ENCODE measurements at regions not wholly inside any gene's neighbourhood (a gene's known extent, or its start where the extent isn't known, plus 50 kb on each side); places are given as distances from the start of the nearest gene placed in this dataset.

DNA sequence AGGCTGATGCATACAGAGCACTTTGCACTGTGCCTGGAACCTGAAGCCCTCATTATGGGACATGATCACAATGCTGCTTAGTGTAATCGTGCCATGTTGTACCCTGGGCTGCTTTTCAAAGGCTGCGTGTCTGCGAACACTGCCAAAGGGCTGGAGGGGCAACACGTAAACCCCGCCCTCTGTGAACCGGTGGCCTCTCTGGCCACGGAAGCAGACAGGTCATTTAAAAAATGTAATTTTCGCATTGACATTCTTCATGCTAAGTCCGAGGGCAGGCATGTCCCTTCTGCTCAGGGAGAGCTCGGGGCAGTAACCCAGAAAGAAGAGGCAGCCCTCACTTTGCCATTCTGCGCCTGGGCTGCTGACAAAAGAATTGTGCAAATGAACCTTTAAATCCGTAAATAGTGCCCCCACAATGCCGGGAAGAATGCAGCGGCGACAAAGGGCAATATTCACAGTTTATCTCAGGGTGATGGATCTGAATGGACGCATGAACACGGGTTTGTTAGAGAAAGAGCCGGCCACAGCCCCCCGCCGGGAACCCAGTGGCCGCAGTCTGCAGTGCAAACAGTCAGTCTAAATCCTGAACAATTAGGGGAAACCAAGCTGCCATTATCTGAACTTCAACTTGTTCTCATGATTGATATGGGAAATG lies 226.1 kb downstream of the MYCN start:
- TF ChIP-seq FOXA1 (IDR thresholded peaks at IDR 0.05) (no peak), SP1 (IDR thresholded peaks at IDR 0.05) (no peak), FOXM1 (IDR thresholded peaks at IDR 0.05; ENCODE audit: borderline replicate concordance) (no peak), BHLHE40 (IDR thresholded peaks at IDR 0.05; ENCODE audit: borderline replicate concordance) (no peak), LEF1 (IDR thresholded peaks at IDR 0.05; ENCODE audit: borderline replicate concordance) (no peak), TARDBP (IDR thresholded peaks at IDR 0.05) (no peak), CTBP1 (IDR thresholded peaks at IDR 0.05; ENCODE audit: borderline replicate concordance) (no peak), SUZ12 (IDR thresholded peaks at IDR 0.05) (no peak), NFRKB (IDR thresholded peaks at IDR 0.05) (no peak), FOXK2 (IDR thresholded peaks at IDR 0.05) (no peak), ELF4 (IDR thresholded peaks at IDR 0.05) (no peak)
- TF ChIP-seq, protein P1, sequence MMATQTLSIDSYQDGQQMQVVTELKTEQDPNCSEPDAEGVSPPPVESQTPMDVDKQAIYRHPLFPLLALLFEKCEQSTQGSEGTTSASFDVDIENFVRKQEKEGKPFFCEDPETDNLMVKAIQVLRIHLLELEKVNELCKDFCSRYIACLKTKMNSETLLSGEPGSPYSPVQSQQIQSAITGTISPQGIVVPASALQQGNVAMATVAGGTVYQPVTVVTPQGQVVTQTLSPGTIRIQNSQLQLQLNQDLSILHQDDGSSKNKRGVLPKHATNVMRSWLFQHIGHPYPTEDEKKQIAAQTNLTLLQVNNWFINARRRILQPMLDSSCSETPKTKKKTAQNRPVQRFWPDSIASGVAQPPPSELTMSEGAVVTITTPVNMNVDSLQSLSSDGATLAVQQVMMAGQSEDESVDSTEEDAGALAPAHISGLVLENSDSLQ (IDR thresholded peaks at IDR 0.05): no peak
